ENCODE measurements at regions not wholly inside any gene's neighbourhood (a gene's known extent, or its start where the extent isn't known, plus 50 kb on each side); places are given as distances from the start of the nearest gene placed in this dataset.

- Histone ChIP-seq H4K20me1 (ENCODE audit: control insufficient read depth, insufficient read depth, low read depth, low read length) (no peaks in the 10 kb centered on the region), H3K4me3 (ENCODE audit: low read length) (no peak overlapping the region), H3K4me2 (ENCODE audit: low read length) (no peak overlapping the region), H3K9me3 (ENCODE audit: control insufficient read depth, insufficient read depth, low read length) (no peaks in the 10 kb centered on the region), H3K27ac (ENCODE audit: low read depth, low read length) (no peak overlapping the region), H3F3A (ENCODE audit: control insufficient read depth, insufficient read depth) (no peaks in the 10 kb centered on the region), H3K27me3 (ENCODE audit: control insufficient read depth, low read length) (peaks cover 22% of the 10 kb centered on the region), H3K79me2 (ENCODE audit: control insufficient read depth, low read length) (no peaks in the 10 kb centered on the region), H3K36me3 (ENCODE audit: control insufficient read depth, low read length) (no peaks in the 10 kb centered on the region), H3K9me2 (replicated peaks; ENCODE audit: control insufficient read depth, low read length) (no peaks in the 10 kb centered on the region), H3K4me1 (ENCODE audit: control insufficient read depth, low read length) (peaks cover 10% of the 10 kb centered on the region)
- TF ChIP-seq, protein P1, sequence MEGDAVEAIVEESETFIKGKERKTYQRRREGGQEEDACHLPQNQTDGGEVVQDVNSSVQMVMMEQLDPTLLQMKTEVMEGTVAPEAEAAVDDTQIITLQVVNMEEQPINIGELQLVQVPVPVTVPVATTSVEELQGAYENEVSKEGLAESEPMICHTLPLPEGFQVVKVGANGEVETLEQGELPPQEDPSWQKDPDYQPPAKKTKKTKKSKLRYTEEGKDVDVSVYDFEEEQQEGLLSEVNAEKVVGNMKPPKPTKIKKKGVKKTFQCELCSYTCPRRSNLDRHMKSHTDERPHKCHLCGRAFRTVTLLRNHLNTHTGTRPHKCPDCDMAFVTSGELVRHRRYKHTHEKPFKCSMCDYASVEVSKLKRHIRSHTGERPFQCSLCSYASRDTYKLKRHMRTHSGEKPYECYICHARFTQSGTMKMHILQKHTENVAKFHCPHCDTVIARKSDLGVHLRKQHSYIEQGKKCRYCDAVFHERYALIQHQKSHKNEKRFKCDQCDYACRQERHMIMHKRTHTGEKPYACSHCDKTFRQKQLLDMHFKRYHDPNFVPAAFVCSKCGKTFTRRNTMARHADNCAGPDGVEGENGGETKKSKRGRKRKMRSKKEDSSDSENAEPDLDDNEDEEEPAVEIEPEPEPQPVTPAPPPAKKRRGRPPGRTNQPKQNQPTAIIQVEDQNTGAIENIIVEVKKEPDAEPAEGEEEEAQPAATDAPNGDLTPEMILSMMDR (IDR thresholded peaks at IDR 0.05; ENCODE audit: low read depth, low read length, poor library complexity, severe bottlenecking): no peak
- no peak for TF ChIP-seq EZH2phosphoT487 (IDR thresholded peaks at IDR 0.05; ENCODE audit: borderline replicate concordance, low read length)
Measured at GRCh38 chr9:99369327-99369722, 147.2 kb downstream of the SEC61B start.

- H3K9me3 ChIP-seq (ENCODE audit: control insufficient read depth, insufficient read depth, low read length): no peaks in the 10 kb centered on the region
- no peak overlapping the region for H3K4me2 ChIP-seq (ENCODE audit: low read length)
- no peaks in the 10 kb centered on the region for H4K20me1 ChIP-seq (ENCODE audit: control insufficient read depth, insufficient read depth, low read depth, low read length)
- H3K27me3 ChIP-seq (ENCODE audit: control insufficient read depth, low read length): peaks cover 22% of the 10 kb centered on the region
- H3K27ac ChIP-seq (ENCODE audit: low read depth, low read length): no peak overlapping the region
- H3K9me2 ChIP-seq (replicated peaks; ENCODE audit: control insufficient read depth, low read length): no peaks in the 10 kb centered on the region
- peaks cover 10% of the 10 kb centered on the region for H3K4me1 ChIP-seq (ENCODE audit: control insufficient read depth, low read length)
- no peaks in the 10 kb centered on the region for H3K79me2 ChIP-seq (ENCODE audit: control insufficient read depth, low read length)
- H3F3A ChIP-seq (ENCODE audit: control insufficient read depth, insufficient read depth): no peaks in the 10 kb centered on the region
- H3K36me3 ChIP-seq (ENCODE audit: control insufficient read depth, low read length): no peaks in the 10 kb centered on the region
- TF ChIP-seq, protein P1 (IDR thresholded peaks at IDR 0.05; ENCODE audit: low read depth, low read length, poor library complexity, severe bottlenecking): no peak
- TF ChIP-seq EZH2phosphoT487 (IDR thresholded peaks at IDR 0.05; ENCODE audit: borderline replicate concordance, low read length): no peak
- no peak overlapping the region for H3K4me3 ChIP-seq (ENCODE audit: low read length)
Measured at GRCh38 chr9:99370376-99370775, 148.3 kb downstream of the SEC61B start.

- TF ChIP-seq EZH2phosphoT487 (IDR thresholded peaks at IDR 0.05; ENCODE audit: borderline replicate concordance, low read length): no peak
- TF ChIP-seq, protein P1 (IDR thresholded peaks at IDR 0.05; ENCODE audit: low read depth, low read length, poor library complexity, severe bottlenecking): no peak
- no peak overlapping the region for H3K4me3 ChIP-seq (ENCODE audit: low read length)
- no peak overlapping the region for H3K27ac ChIP-seq (ENCODE audit: low read depth, low read length)
- no peaks in the 10 kb centered on the region for H3F3A ChIP-seq (ENCODE audit: control insufficient read depth, insufficient read depth)
- peaks cover 10% of the 10 kb centered on the region for H3K4me1 ChIP-seq (ENCODE audit: control insufficient read depth, low read length)
- no peaks in the 10 kb centered on the region for H3K79me2 ChIP-seq (ENCODE audit: control insufficient read depth, low read length)
- H3K9me3 ChIP-seq (ENCODE audit: control insufficient read depth, insufficient read depth, low read length): no peaks in the 10 kb centered on the region
- peaks cover 22% of the 10 kb centered on the region for H3K27me3 ChIP-seq (ENCODE audit: control insufficient read depth, low read length)
- H4K20me1 ChIP-seq (ENCODE audit: control insufficient read depth, insufficient read depth, low read depth, low read length): no peaks in the 10 kb centered on the region
- no peaks in the 10 kb centered on the region for H3K9me2 ChIP-seq (replicated peaks; ENCODE audit: control insufficient read depth, low read length)
- H3K4me2 ChIP-seq (ENCODE audit: low read length): no peak overlapping the region
- H3K36me3 ChIP-seq (ENCODE audit: control insufficient read depth, low read length): no peaks in the 10 kb centered on the region
Measured at GRCh38 chr9:99371376-99371775, 149.3 kb downstream of the SEC61B start.

All from DOHH2 (cell line).